GM19035 (cell line): ENCODE measurements at regions not wholly inside any gene's neighbourhood (a gene's known extent, or its start where the extent isn't known, plus 50 kb on each side); places are given as distances from the start of the nearest gene placed in this dataset.

ENCODE experiments used
- ATAC-seq: cut with Tn5 transposase; IDR thresholded peaks from one replicate; pipeline ENCODE4 v1.9.1; 2021; ENCODE audit not compliant: unreplicated experiment

- no peak for ATAC-seq
Measured at GRCh38 chr9:119043996-119044395, 325.2 kb downstream of the BRINP1 start.

DNA sequence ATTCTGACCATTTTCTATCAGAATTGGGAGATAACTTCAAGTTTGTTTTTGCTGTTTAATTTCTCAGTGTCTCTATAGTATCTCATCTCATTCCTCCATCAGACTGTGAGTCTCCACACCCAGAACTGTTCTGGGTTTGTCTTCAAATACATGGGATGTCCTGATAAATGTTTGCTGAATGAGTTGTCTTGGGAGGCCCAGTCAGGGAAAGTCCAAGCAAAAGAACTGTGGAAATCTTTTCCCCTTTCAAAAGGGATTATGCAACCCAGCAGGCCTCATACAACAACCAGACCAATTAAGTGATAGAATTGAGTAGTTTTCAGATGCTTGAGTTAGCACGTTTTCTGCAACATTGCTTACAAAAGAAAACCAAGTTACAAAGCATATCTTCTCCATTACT, 324.4 kb downstream of the BRINP1 start:
- no peak for ATAC-seq

DNA sequence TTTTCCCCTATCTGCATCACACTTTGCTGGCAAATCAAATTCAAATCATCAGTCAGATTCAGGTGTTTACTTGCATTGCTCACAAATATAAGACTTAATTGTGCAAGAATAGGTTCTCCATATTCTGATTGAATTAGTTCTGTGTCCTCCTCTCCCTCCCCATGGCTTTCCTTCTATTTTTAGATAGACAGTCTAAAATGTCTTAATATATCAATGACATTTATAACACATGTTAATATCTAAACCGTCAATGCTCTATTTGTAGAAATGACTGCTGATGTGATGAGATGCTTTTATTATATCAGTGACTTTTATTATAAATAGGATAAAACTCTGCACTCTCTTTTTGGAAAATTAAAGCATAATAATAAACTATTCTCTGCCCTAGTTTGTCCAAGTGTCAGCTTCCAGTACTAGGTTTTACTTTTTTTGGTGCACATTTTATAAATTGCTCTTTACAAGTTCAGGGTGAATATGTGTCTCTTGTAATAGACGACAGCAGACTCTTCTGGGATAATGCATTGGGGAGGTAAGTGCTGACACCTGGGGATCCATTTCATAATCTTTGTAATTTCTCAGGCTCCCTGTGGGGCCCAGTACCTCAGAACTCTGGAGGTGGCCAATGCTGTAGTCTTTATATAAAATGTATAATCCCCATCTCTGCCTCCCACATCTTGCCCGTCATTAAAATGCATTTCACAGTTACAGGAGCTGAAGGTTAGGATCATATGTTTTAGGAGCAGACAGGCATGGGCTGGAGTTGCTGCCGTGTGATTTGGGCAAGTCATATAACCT, 321.5 kb downstream of the BRINP1 start:
- no peak for ATAC-seq

DNA sequence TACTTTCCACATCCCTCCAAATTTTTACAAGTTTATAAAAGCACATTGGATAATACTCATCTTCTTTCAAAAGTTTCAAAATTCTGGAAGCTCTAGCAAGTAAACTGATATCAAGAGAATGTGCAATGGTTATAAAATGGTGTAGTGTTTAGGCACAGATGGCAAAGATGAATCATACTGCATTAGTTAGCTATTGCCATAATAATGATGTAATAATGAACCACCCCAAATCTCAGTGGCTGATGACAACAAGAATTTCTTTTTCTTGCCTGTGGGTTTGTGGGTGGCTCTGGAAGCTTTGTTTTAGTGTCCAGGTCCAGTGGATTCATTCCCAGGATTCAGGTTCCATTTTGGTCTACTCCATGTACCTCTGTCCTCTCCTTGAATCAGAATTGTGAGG, 319.0 kb downstream of the BRINP1 start:
- ATAC-seq = no peak

GRCh38 chr9:119052339-119053030, 316.8 kb downstream of the BRINP1 start:
- ATAC-seq = no peak

DNA sequence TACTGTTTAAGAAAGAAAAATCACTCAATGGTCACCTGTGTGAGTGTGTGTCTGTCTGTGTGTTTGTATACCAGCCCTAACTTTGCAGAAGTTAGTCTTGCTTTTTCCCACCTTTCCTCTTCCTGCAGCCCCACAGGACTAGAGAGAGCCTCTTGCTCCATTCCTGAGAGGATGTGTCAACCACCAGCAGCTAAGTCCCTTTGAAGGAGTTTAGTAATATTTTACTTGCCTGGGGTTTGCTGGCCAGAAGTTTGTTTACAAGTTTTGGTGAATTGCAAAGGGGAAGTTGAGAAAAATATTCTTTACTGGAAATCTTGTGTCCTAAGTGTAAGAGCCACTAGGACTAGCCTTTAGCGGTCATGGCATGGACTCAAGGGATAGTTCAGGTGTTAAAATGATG, 316.2 kb downstream of the BRINP1 start:
- ATAC-seq = no peak

GRCh38 chr9:119060629-119061385, 308.4 kb downstream of the BRINP1 start:
- ATAC-seq = no peak

DNA sequence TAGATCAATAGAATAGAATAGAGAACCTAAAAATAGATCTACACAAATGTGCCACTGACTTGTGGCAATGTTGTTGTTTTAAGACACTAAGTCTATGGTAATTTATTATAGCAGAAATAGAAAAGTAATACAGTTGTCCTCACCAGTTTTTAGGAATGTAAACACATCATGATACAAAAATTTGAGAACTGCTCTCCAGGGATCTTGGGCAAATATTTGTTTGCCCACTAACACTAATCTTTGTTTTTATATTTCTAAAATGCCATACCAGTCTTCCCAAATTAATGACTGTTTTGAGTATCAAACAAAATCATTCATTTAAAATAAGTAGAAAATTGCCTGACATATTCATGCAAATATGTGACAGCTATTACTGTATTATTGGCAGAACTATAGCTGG, 297.6 kb downstream of the BRINP1 start:
- no peak for ATAC-seq

DNA sequence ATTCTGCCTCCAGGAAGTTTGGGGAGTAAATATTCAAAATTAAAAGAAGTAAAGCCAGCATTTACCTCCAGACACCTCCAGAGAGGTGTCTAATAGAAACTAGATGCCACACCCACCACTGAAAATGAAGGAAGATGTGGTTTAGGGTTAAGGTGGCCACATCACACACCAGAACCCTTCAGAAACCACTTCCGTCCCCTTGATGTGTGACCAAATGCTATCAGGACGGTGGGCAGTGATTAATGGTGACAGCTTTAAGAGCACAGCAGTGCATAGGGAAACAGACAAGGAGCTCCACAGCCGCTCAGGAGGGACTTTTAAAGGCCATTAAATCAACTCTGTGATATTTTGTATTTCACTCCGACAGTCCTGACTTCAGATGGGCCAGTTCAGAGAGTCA, 295.2 kb downstream of the BRINP1 start:
- ATAC-seq = no peak

DNA sequence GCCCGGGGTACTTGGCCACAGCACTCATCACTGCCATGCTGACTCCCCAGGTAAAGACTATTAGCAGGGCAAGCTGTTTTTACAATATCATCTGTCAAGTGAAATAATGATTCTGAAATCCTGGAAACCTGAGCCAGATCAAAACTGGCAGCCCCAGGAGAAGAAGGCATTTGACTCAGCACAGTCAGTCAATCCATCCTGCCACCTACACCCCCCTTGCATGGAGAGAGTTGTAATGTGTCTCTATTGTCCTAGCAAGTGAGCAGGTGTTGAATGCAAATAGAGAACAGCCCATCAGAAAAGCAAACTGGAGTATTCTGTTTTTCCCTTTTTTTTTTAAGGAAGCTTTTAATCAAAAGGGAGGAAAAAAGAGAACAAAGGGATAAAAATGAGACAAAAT, 291.2 kb downstream of the BRINP1 start:
- no peak for ATAC-seq

DNA sequence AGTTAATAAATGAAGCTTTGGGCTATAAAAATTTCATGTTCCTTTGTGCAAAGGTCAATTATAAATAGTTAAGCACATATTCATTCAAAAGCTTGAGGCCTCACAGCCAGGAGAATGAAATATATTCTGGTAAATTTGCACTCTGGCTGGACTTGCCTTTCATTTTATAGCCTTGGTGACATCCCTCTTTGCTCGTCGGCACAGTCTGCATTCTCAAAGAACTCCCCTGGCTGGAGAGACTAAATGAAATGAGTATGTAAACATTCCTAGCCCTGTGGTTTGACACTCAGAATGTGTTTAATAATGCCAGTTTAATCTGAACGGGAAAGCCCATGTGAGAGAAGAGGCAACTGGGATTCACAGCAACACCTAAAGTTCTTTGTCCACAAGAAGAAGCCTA, 285.6 kb downstream of the BRINP1 start:
- no peak for ATAC-seq

DNA sequence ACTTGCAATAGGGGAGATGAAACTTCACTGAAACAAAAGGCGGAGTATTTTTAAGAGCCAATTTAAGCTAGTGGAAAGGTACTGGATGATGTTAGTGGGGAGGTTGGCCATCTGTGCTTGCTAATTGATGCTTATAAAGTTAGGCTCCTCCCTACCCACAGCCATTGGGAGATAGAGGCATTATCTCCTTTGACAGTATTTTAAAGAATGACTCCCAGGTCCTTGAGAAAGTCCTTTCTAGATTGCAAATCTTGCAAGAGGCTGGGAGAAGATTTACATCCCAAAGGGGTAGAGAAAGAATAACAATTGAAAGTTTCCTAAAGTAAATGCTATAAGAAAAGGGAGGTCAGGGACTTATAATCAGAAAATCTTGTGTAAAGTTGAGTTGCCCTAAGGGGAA, 282.6 kb downstream of the BRINP1 start:
- ATAC-seq = no peak

DNA sequence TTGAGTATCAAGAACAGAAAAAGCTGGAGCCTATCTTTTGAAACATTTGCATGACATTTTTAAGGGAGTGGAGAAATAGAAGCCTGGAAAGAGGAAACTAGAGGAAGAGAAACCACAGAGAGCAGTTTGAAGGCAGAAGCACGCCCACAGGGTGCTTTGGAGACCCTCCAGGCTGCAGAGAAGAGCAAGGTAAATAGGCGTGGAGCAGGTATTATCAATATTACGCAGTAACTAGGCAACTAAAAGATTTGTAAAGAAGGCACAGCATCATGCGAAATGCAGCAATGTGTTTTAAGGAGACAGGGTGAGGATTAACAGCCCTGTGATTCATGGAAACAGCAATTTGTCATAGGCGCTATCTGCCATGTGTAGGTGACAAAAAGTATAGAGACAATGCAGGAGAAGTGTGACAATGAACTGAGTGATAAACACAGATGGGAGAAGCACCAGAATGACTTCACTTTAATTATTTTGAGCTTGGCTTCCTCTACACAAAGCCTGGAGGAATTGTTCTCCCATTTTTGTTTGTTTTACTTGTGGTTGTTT, 281.2 kb downstream of the BRINP1 start:
- no peak for ATAC-seq

GRCh38 chr9:119091074-119091473, 278.2 kb downstream of the BRINP1 start:
- ATAC-seq = no peak

DNA sequence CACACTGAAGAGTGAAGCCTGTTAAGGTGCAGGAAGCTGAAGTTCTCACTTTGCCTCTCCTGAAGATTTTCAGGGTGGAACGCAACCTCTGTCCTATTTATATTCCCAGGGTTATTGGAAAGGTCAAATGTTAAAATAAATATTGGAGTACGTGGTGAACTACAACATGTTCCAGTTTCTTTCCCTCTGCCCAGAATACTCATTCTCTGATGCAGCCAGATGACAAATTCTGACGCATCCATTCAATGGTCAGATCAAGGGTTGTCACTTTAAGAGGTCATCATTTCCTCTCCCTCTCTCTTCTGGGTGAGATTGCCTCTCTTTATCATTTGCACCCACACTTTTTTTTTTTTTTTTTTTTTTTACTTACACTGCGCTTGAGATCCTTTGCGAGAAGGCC, 277.1 kb downstream of the BRINP1 start:
- no peak for ATAC-seq

GRCh38 chr9:119094086-119094485, 275.1 kb downstream of the BRINP1 start:
- ATAC-seq = no peak

DNA sequence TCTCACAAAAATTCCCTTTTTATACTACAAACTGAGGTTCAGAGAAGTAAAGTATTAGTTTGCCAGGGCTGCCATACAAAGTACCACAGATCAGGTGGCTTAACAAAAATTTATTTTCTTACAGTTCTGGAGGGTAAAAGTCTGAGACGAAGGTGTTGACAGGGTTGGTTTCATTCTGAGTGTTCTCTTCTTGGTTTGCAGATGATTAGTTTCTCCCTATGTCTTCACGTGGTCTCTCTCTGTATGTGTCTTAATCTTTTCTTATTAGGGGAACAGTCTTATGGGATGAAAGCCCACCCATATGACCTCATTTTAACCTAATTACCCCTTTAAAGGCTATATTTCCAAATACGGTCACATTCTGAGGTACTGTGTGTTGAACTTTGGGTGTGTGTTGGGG, 274.2 kb downstream of the BRINP1 start:
- ATAC-seq = no peak

- no peak for ATAC-seq
Measured at GRCh38 chr9:119101048-119101447, 268.2 kb downstream of the BRINP1 start.

- ATAC-seq = no peak
Measured at GRCh38 chr9:119114681-119115080, 254.6 kb downstream of the BRINP1 start.
